Stimulated activated CD4-positive, alpha-beta T cell treated with anti-CD3 and anti-CD28 coated beads, Interleukin-1b, Interleukin-23, amount 100 ng/mL, for 1 hour (primary cell): ENCODE measurements at regions not wholly inside any gene's neighbourhood (a gene's known extent, or its start where the extent isn't known, plus 50 kb on each side); places are given as distances from the start of the nearest gene placed in this dataset.
"Not testable (repeated sequence)": the region's sequence is repeated elsewhere in the genome, so short reads cannot be mapped to it uniquely, and the experiment has no call there.

Source experiments
- DNase-seq, 2 donors: peaks; one replicate each; pipeline ENCODE4 v3.0.0-alpha.2; 2020; ENCODE audit warnings: low read depth in 2 of 2

GRCh38 chr3:117820658-117821299 lies 1111.2 kb downstream of the TUSC7 start:
- no peak for DNase-seq

GRCh38 chr3:117822416-117822815 lies 1112.8 kb downstream of the TUSC7 start:
- DNase-seq = no peak

GRCh38 chr3:117836296-117836695 lies 1126.7 kb downstream of the TUSC7 start:
- DNase-seq = no peak

GRCh38 chr3:117837391-117837790 lies 1127.8 kb downstream of the TUSC7 start:
- no peak for DNase-seq

- no peak for DNase-seq
Measured at GRCh38 chr3:117842086-117842485, 1132.5 kb downstream of the TUSC7 start.

- no peak for DNase-seq
Measured at GRCh38 chr3:117843356-117843755, 1133.8 kb downstream of the TUSC7 start.

- no peak for DNase-seq
Measured at GRCh38 chr3:117844676-117845075, 1135.1 kb downstream of the TUSC7 start.

- no peak for DNase-seq
Measured at GRCh38 chr3:117846238-117846637, 1136.7 kb downstream of the TUSC7 start.

- no peak for DNase-seq
Measured at GRCh38 chr3:117848606-117849005, 1139.0 kb downstream of the TUSC7 start.

- DNase-seq = no peak
Measured at GRCh38 chr3:117853923-117854668, 1144.5 kb downstream of the TUSC7 start.

GRCh38 chr3:117856354-117856753 lies 1146.8 kb downstream of the TUSC7 start:
- DNase-seq = no peak

- DNase-seq = no peak
Measured at GRCh38 chr3:117863146-117863545, 1153.6 kb downstream of the TUSC7 start.

GRCh38 chr3:117865338-117865737 lies 1155.8 kb downstream of the TUSC7 start:
- DNase-seq = no peak

- DNase-seq = no peak
Measured at GRCh38 chr3:117868766-117869165, 1159.2 kb downstream of the TUSC7 start.

GRCh38 chr3:117871934-117872333 lies 1162.4 kb downstream of the TUSC7 start:
- no peak for DNase-seq

- not testable (repeated sequence) for DNase-seq
Measured at GRCh38 chr3:117872594-117873248, 1161.9 kb downstream of the IGSF11 start.

GRCh38 chr3:117873249-117873600 lies 1161.4 kb downstream of the IGSF11 start:
- no peak for DNase-seq

GRCh38 chr3:117874028-117874690 lies 1160.5 kb downstream of the IGSF11 start:
- no peak for DNase-seq

- no peak for DNase-seq
Measured at GRCh38 chr3:117874904-117875874, 1159.5 kb downstream of the IGSF11 start.

- DNase-seq = no peak
Measured at GRCh38 chr3:117875887-117876286, 1158.8 kb downstream of the IGSF11 start.

- no peak for DNase-seq
Measured at GRCh38 chr3:117880638-117881037, 1154.0 kb downstream of the IGSF11 start.
